Ishikawa (cell line): ENCODE measurements at regions not wholly inside any gene's neighbourhood (a gene's known extent, or its start where the extent isn't known, plus 50 kb on each side); places are given as distances from the start of the nearest gene placed in this dataset.

ENCODE experiments used
- CEBPB ChIP-seq: IDR thresholded peaks from 2 replicates; pipeline ENCODE4 v1.6.1; 2012
- CREB1 ChIP-seq: IDR thresholded peaks from 2 replicates; pipeline ENCODE4 v1.6.1; 2012; ENCODE audit warnings: low read depth
- EGR1 ChIP-seq: IDR thresholded peaks from 2 replicates; pipeline ENCODE4 v1.6.1; 2012
- EP300 ChIP-seq: IDR thresholded peaks from 2 replicates; pipeline ENCODE4 v1.6.1; 2012; ENCODE audit warnings: borderline replicate concordance
- FOXM1 ChIP-seq: IDR thresholded peaks from 2 replicates; pipeline ENCODE4 v1.6.1; 2012; ENCODE audit warnings: low read depth, borderline replicate concordance
- MAX ChIP-seq: IDR thresholded peaks from 2 replicates; pipeline ENCODE4 v1.6.1; 2012
- NFIC ChIP-seq: IDR thresholded peaks from 2 replicates; pipeline ENCODE4 v1.6.1; 2012
- RAD21 ChIP-seq: IDR thresholded peaks from 2 replicates; pipeline ENCODE4 v1.6.1; 2012; ENCODE audit warnings: low read depth
- REST ChIP-seq: IDR thresholded peaks from 2 replicates; pipeline ENCODE4 v1.6.1; 2012; ENCODE audit warnings: low read depth, mild to moderate bottlenecking
- TAF1 ChIP-seq: IDR thresholded peaks from 2 replicates; pipeline ENCODE4 v1.6.1; 2012; ENCODE audit warnings: low read depth, mild to moderate bottlenecking
- TCF12 ChIP-seq: IDR thresholded peaks from 2 replicates; pipeline ENCODE4 v1.6.1; 2012; ENCODE audit warnings: low read depth
- TEAD4 ChIP-seq: IDR thresholded peaks from 2 replicates; pipeline ENCODE4 v1.6.1; 2012
- USF1 ChIP-seq: IDR thresholded peaks from 2 replicates; pipeline ENCODE4 v1.6.1; 2012
- YY1 ChIP-seq: IDR thresholded peaks from 2 replicates; pipeline ENCODE4 v1.6.1; 2012; ENCODE audit warnings: low read depth
- ZBTB7A ChIP-seq: IDR thresholded peaks from 2 replicates; pipeline ENCODE4 v1.6.1; 2012; ENCODE audit warnings: low read depth

DNA sequence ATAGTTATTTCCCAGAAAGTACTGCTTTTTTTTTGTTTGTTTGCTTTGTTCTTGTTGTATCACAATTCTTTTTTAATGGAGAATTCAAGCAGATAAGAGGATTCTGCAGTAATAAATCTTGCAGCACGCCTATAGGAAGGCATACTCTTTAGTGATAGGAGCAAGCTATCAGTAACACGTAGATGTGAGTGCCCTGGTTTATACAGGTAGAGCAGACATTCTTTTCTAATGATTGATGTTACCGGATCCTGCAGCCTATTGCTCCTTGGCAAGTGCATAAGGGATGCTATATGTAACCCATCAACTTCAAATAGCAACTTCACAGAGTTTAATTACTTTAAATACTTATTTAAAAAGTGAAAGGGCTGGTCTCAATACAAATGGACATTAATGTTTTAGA lies 834.2 kb upstream of the GCFC2 start:
- TF ChIP-seq TCF12 (no peak), TAF1 (no peak), EP300 (no peak)

- TF ChIP-seq EGR1 (no peak), USF1 (no peak), REST (no peak), ZBTB7A (no peak), CEBPB (no peak), EP300 (no peak), YY1 (no peak), MAX (no peak), TAF1 (no peak), FOXM1 (no peak), TEAD4 (no peak), RAD21 (no peak), NFIC (no peak), TCF12 (no peak), CREB1 (no peak)
Observed at GRCh38 chr2:76517574-76517909, 806.8 kb upstream of the GCFC2 start.

GRCh38 chr2:76516861-76517573 lies 806.3 kb upstream of the GCFC2 start:
- no peak for TF ChIP-seq MAX
- TF ChIP-seq EP300, result no peak

DNA sequence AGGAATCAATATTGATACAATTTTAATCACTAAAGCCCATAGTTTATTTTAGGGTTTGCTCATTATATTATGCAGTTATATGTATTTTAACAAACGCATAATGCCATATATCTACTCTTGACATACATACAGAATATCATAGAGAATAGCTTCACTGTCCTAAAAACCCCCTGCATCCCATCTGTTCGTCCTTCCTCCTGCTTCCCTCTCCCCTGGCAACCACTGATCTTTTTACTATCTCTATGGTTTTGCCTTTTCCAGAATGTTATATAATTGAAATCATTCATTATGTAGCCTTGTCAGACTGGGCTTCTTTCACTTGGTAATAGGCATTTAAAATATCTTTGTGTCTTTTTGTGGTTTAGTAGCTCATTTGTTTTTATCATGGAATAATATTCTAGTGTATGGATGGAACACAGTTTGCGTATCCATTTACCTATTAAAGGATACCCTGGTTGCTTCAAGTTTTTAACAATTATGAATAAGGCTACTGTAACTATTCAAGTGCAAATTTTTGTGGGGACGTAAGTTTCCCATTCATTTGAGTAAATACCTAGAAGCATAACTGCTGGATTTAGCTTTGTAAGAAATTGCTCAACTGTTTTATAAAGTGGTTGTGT lies 801.6 kb upstream of the GCFC2 start:
- TF ChIP-seq CEBPB (no peak), USF1 (no peak), FOXM1 (no peak), EP300 (no peak), EGR1 (no peak), RAD21 (no peak), YY1 (no peak), TEAD4 (no peak)

DNA sequence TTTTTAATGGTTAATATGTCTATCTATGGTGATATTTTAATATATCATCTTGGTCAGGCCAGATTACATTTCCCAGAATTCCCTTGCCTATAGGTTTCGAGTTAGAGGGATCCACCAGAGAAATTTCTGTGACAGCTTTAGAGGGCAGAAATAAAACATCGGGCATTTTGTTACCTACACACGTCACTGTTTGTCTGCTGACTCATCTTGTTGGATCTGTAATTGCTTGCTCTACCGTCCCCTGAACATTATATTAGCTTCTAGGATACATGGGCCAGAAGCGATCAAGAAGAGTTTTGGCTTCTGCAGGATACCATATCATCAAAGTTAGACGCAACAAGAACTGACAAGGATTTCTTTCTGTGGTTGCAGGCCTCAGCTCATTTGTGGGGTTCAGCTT lies 795.8 kb upstream of the GCFC2 start:
- no peak for TF ChIP-seq MAX
- TF ChIP-seq USF1, result no peak
- no peak for TF ChIP-seq REST
- no peak for TF ChIP-seq CEBPB
- TF ChIP-seq RAD21, result no peak
- no peak for TF ChIP-seq TCF12
- no peak for TF ChIP-seq EP300
- no peak for TF ChIP-seq EGR1
- TF ChIP-seq YY1, result no peak

- TF ChIP-seq USF1 (no peak), YY1 (no peak), CREB1 (no peak), EP300 (no peak), NFIC (no peak), TEAD4 (no peak), TAF1 (no peak)
Observed at GRCh38 chr2:76501641-76502040, 790.9 kb upstream of the GCFC2 start.
